Transverse colon (tissue), 4 donors: ENCODE measurements at regions not wholly inside any gene's neighbourhood (a gene's known extent, or its start where the extent isn't known, plus 50 kb on each side); places are given as distances from the start of the nearest gene placed in this dataset.

Experiments
- DNase-seq: peaks from one replicate; pipeline ENCODE4 v3.0.0-alpha.2; 2019
- H3K27ac ChIP-seq, 4 donors: fragments of 200-600 bp; sonication (generic); 2 replicates each; pipeline ENCODE4 v1.5.1; 2016 to 2018; ENCODE audit warnings: inconsistent platforms in 4 of 4
- H3K27me3 ChIP-seq: fragments of 200-600 bp; sonication (generic); 2 replicates; pipeline ENCODE4 v1.5.1; 2017; ENCODE audit warnings: inconsistent platforms
- H3K36me3 ChIP-seq, 4 donors: fragments of 200-600 bp; sonication (generic); 2 replicates each; pipeline ENCODE4 v1.5.1; 2017 to 2019; ENCODE audit warnings: inconsistent platforms in 4 of 4
- H3K4me1 ChIP-seq, 4 donors: fragments of 200-600 bp; sonication (generic); 2 replicates each; pipeline ENCODE4 v1.5.1; 2017 to 2020; ENCODE audit warnings: inconsistent platforms in 4 of 4
- H3K4me3 ChIP-seq, 4 donors: fragments of 200-600 bp; sonication (generic); 1 replicate in 1 of 4; 2 replicates in 3 of 4; pipeline versions ENCODE4 v1.5.1 to v1.6.1; 2017 to 2019; ENCODE audit warnings: inconsistent platforms in 4 of 4
- H3K9me3 ChIP-seq, 2 donors: fragments of 200-600 bp; sonication (generic); 2 replicates each; pipeline ENCODE4 v1.5.1; 2017 to 2019; ENCODE audit warnings: inconsistent platforms in 2 of 2
- CTCF ChIP-seq, 5 experiments: fragments of 200-600 bp in 3 of 5; fragments of 450-650 bp in 2 of 5; sonication (generic) in 3 of 5; IDR thresholded peaks; 1 replicate in 2 of 5; 2 replicates in 3 of 5; pipeline ENCODE4 v1.5.1; 2016 to 2017; ENCODE audit warnings: antibody characterized with exemption in 5 of 5, inconsistent platforms in 3 of 5, mild to moderate bottlenecking in 2 of 5, moderate library complexity in 1 of 5
- EP300 ChIP-seq: sonication (generic); formaldehyde crosslinking; IDR thresholded peaks from one replicate; pipeline ENCODE4 v1.6.1; 2017; ENCODE audit warnings: antibody characterized with exemption, low read depth
- POLR2A ChIP-seq: fragments of 450-650 bp; IDR thresholded peaks from one replicate; pipeline ENCODE4 v1.6.1; 2016; ENCODE audit warnings: antibody characterized with exemption, mild to moderate bottlenecking, moderate library complexity
- POLR2AphosphoS5 ChIP-seq, 3 donors: sonication (generic); formaldehyde crosslinking; IDR thresholded peaks; one replicate each; pipeline ENCODE4 v1.6.1; 2016; ENCODE audit warnings: antibody characterized with exemption in 3 of 3
- WGBS, 2 donors: methylation state at CpG; one replicate each; pipeline ENCODE4 v1.1.5; 2018; ENCODE audit warnings: low coverage in 1 of 2; 5-methylcytosine and 5-hydroxymethylcytosine counted together
- in situ Hi-C, 4 donors: fragments of 200-750 bp; cut with MboI; loops; one replicate each; pipeline versions ENCODE4 v1.15.0 to v1.15.1; 2017; ENCODE audit warnings: low sequenced_read_pairs in 3 of 4, low pct_ligation_motif_present in 1 of 4, low pct_unique_long_range_greater_than_20kb in 1 of 4
- intact Hi-C: fragments of 100-400 bp; cut with DNase I; formaldehyde crosslinking; loops from one replicate; pipeline ENCODE4 v1.15.1; 2023; ENCODE audit warnings: low total_unique reads

GRCh38 chr12:125208942-125209341, 143.7 kb downstream of the AACS start:
- Histone ChIP-seq H3K27ac (no peak overlapping the region), H3K27me3 (peaks cover 30% of the 10 kb centered on the region), H3K4me1 (no peaks in the 10 kb centered on the region), H3K4me3 (no peak overlapping the region), H3K9me3 (no peaks in the 10 kb centered on the region), H3K36me3 (no peaks in the 10 kb centered on the region)
- in situ Hi-C loops: no loop called here
- no peak for TF ChIP-seq POLR2A
- no peak for TF ChIP-seq EP300
- no peak for TF ChIP-seq POLR2AphosphoS5 (IDR thresholded peaks at IDR 0.05)
- no peak for TF ChIP-seq CTCF (IDR thresholded peaks at IDR 0.05)
- WGBS, 2 donors: 55 to 66% methylated on average over 7 to 12 of the region's 12 CpGs
- intact Hi-C loops: no loop called here
- no peak for DNase-seq

- no peaks in the 10 kb centered on the region for H3K9me3 ChIP-seq
Observed at GRCh38 chr12:125210104-125210755, 145.0 kb downstream of the AACS start.

GRCh38 chr12:125211464-125211863, 146.2 kb downstream of the AACS start:
- intact Hi-C loops: no loop called here
- in situ Hi-C loops: no loop called here
- Histone ChIP-seq H3K36me3 (no peaks in the 10 kb centered on the region), H3K9me3 (no peaks in the 10 kb centered on the region), H3K4me3 (no peak overlapping the region), H3K4me1 (no peaks in the 10 kb centered on the region), H3K27ac (no peak overlapping the region), H3K27me3 (peaks cover 22% of the 10 kb centered on the region)
- WGBS, 2 donors: 82 to 84% methylated on average over 6 to 7 of the region's 7 CpGs
- DNase-seq: no peak
- TF ChIP-seq CTCF (IDR thresholded peaks at IDR 0.05): no peak
- TF ChIP-seq POLR2AphosphoS5 (IDR thresholded peaks at IDR 0.05): no peak
- TF ChIP-seq POLR2A: no peak
- no peak for TF ChIP-seq EP300

More at GRCh38 chr12:125210104-125210755, 145.0 kb downstream of the AACS start:
- no peaks in the 10 kb centered on the region for H3K36me3 ChIP-seq
- H3K4me3 ChIP-seq: no peak overlapping the region
- H3K4me1 ChIP-seq: no peaks in the 10 kb centered on the region
- 66% methylated on average over 8 of the region's 8 CpGs; no CpG with 5 or more reads in 1 of the 2 donors for WGBS, 2 donors
- TF ChIP-seq POLR2AphosphoS5 (IDR thresholded peaks at IDR 0.05) (no peak), EP300 (no peak), CTCF (IDR thresholded peaks at IDR 0.05) (no peak), POLR2A (no peak)
- no peak for DNase-seq
- no peak overlapping the region for H3K27ac ChIP-seq
- in situ Hi-C loops: no loop called here
- H3K27me3 ChIP-seq: peaks cover 28% of the 10 kb centered on the region
- intact Hi-C loops: no loop called here

GRCh38 chr12:125214289-125214688, 149.1 kb downstream of the AACS start:
- no peak overlapping the region for H3K4me3 ChIP-seq
- no peak overlapping the region for H3K27ac ChIP-seq
- intact Hi-C loops: no loop called here
- H3K27me3 ChIP-seq: peaks cover 9% of the 10 kb centered on the region
- no peaks in the 10 kb centered on the region for H3K36me3 ChIP-seq
- no peak for DNase-seq
- no peak for TF ChIP-seq EP300
- no peak for TF ChIP-seq CTCF (IDR thresholded peaks at IDR 0.05)
- no peak for TF ChIP-seq POLR2A
- WGBS, 2 donors: 82% methylated on average over 5 of the region's 5 CpGs; no CpG with 5 or more reads in 1 of the 2 donors
- in situ Hi-C loops: no loop called here
- no peaks in the 10 kb centered on the region for H3K9me3 ChIP-seq
- H3K4me1 ChIP-seq: no peaks in the 10 kb centered on the region
